ENCODE measurements at regions not wholly inside any gene's neighbourhood (a gene's known extent, or its start where the extent isn't known, plus 50 kb on each side); places are given as distances from the start of the nearest gene placed in this dataset.

DNA sequence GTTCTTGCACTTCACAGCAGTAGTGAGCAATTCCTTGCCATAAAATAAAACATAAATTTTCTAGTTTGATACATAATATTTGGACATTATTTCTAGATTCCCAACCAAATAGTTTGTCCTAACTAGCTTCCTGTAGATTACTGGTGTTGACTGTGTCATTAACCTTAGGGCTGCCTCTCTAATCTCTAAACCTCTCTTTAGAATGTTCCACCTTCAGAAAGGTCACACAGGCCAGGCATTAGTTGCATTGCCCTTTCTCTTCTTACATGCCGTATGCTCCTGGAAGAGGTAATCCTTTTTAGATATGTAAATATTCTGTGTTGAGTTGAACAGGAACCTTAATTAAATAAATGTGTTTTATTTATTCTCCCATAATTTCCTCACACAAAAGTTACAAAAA lies 904.9 kb upstream of the CNTN5 start:
- ChIA-PET POLR2A (ENCODE audit: unreplicated experiment) (no interaction called here), CTCF (no interaction called here)
- Histone ChIP-seq H3K36me3 (ENCODE audit: low read depth) (no peaks in the 10 kb centered on the region), H3K27me3 (ENCODE audit: insufficient read depth, low read depth) (no peaks in the 10 kb centered on the region), H3K4me1 (replicated peaks; ENCODE audit: insufficient read depth) (no peaks in the 10 kb centered on the region), H3K4me2 (no peak overlapping the region), H4K20me1 (ENCODE audit: insufficient read depth) (no peaks in the 10 kb centered on the region), H2AFZ (no peak overlapping the region), H3K79me2 (ENCODE audit: low read depth) (no peaks in the 10 kb centered on the region), H3K9me2 (ENCODE audit: insufficient read depth) (no peaks in the 10 kb centered on the region), H3K9me3 (ENCODE audit: insufficient read depth, low read depth) (no peaks in the 10 kb centered on the region), H3K4me3 (no peak overlapping the region), H3F3A (ENCODE audit: insufficient read depth, low read depth) (no peaks in the 10 kb centered on the region), H3K27ac (no peak overlapping the region)
- no TSS peak for BruUV-seq (replicated peaks)
- intact Hi-C loops (cut with micrococcal nuclease; ENCODE audit: unreplicated experiment): no loop called here
- TF ChIP-seq, protein P1, sequence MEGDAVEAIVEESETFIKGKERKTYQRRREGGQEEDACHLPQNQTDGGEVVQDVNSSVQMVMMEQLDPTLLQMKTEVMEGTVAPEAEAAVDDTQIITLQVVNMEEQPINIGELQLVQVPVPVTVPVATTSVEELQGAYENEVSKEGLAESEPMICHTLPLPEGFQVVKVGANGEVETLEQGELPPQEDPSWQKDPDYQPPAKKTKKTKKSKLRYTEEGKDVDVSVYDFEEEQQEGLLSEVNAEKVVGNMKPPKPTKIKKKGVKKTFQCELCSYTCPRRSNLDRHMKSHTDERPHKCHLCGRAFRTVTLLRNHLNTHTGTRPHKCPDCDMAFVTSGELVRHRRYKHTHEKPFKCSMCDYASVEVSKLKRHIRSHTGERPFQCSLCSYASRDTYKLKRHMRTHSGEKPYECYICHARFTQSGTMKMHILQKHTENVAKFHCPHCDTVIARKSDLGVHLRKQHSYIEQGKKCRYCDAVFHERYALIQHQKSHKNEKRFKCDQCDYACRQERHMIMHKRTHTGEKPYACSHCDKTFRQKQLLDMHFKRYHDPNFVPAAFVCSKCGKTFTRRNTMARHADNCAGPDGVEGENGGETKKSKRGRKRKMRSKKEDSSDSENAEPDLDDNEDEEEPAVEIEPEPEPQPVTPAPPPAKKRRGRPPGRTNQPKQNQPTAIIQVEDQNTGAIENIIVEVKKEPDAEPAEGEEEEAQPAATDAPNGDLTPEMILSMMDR (conservative IDR thresholded peaks at IDR 0.05): no peak
- TF ChIP-seq EZH2 (IDR thresholded peaks at IDR 0.05; ENCODE audit: low read depth): no peak
- DNase-seq: no peak

DNA sequence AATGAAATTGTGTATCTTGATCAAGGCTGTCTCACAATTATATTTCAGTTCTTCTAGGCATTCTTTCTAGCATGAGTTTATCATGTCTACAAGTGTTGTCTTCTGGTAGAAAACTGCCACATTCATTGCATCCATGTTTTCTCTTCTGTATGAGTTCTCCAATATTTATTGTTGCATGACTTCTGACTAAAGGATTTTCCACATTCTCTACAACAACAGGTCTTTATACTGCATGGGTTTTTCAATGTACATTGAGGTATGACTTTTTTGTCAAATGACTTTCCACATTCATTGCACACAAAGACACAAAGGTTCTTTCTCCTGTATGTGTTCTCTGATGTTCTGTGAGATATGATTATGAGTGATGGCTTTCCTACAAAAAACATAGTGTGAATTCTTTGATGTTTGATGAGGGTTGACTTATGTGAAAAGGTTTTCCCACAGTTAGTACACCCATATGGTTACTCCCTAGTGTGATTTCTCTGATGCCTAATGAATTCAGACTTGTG lies 890.6 kb upstream of the CNTN5 start:
- no peaks in the 10 kb centered on the region for H3K4me1 ChIP-seq (replicated peaks; ENCODE audit: insufficient read depth)
- intact Hi-C loops (cut with micrococcal nuclease; ENCODE audit: unreplicated experiment): no loop called here
- DNase-seq: no peak
- no peak overlapping the region for H3K4me3 ChIP-seq
- no peaks in the 10 kb centered on the region for H3K9me2 ChIP-seq (ENCODE audit: insufficient read depth)
- no peaks in the 10 kb centered on the region for H3F3A ChIP-seq (ENCODE audit: insufficient read depth, low read depth)
- no peaks in the 10 kb centered on the region for H3K27me3 ChIP-seq (ENCODE audit: insufficient read depth, low read depth)
- CTCF ChIA-PET: no interaction called here
- no peaks in the 10 kb centered on the region for H3K9me3 ChIP-seq (ENCODE audit: insufficient read depth, low read depth)
- POLR2A ChIA-PET (ENCODE audit: unreplicated experiment): no interaction called here
- BruUV-seq (replicated peaks): no TSS peak
- no peaks in the 10 kb centered on the region for H3K79me2 ChIP-seq (ENCODE audit: low read depth)
- no peak overlapping the region for H3K27ac ChIP-seq
- no peaks in the 10 kb centered on the region for H3K36me3 ChIP-seq (ENCODE audit: low read depth)
- no peaks in the 10 kb centered on the region for H4K20me1 ChIP-seq (ENCODE audit: insufficient read depth)
- TF ChIP-seq EZH2 (IDR thresholded peaks at IDR 0.05; ENCODE audit: low read depth): no peak
- TF ChIP-seq, protein P1 (conservative IDR thresholded peaks at IDR 0.05): no peak
- H3K4me2 ChIP-seq: no peak overlapping the region
- no peak overlapping the region for H2AFZ ChIP-seq

DNA sequence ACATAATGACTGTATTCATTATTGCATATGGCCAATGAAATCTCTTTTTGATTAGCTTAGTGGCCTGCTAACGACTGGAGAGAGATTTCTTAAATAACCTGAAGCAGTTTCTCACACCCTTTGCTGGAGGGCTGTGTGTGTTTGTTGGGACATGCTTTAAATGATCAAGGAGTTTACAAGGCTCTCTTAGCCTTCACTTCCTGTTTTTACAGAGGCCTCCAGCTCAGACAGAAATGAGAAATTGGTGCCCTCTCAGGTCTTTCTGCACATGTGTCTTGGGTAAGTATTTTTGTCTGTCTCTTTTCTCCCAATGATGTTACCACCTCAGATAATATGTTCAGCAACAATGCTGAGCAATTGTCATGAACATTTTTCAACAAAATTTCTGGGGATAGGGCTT lies 884.4 kb upstream of the CNTN5 start:
- H3K9me2 ChIP-seq (ENCODE audit: insufficient read depth): no peaks in the 10 kb centered on the region
- DNase-seq: no peak
- no peaks in the 10 kb centered on the region for H3K79me2 ChIP-seq (ENCODE audit: low read depth)
- no peak overlapping the region for H3K4me3 ChIP-seq
- H3K36me3 ChIP-seq (ENCODE audit: low read depth): no peaks in the 10 kb centered on the region
- no peaks in the 10 kb centered on the region for H4K20me1 ChIP-seq (ENCODE audit: insufficient read depth)
- H2AFZ ChIP-seq: no peak overlapping the region
- no peaks in the 10 kb centered on the region for H3F3A ChIP-seq (ENCODE audit: insufficient read depth, low read depth)
- ChIA-PET CTCF (no interaction called here), POLR2A (ENCODE audit: unreplicated experiment) (no interaction called here)
- no peak overlapping the region for H3K27ac ChIP-seq
- no peak overlapping the region for H3K4me2 ChIP-seq
- no peaks in the 10 kb centered on the region for H3K27me3 ChIP-seq (ENCODE audit: insufficient read depth, low read depth)
- no peaks in the 10 kb centered on the region for H3K4me1 ChIP-seq (replicated peaks; ENCODE audit: insufficient read depth)
- H3K9me3 ChIP-seq (ENCODE audit: insufficient read depth, low read depth): no peaks in the 10 kb centered on the region; the same call in 1 of the 2 replicates
- intact Hi-C loops (cut with micrococcal nuclease; ENCODE audit: unreplicated experiment): no loop called here
- TF ChIP-seq, protein P1 (conservative IDR thresholded peaks at IDR 0.05): no peak
- TF ChIP-seq EZH2 (IDR thresholded peaks at IDR 0.05; ENCODE audit: low read depth): no peak
- BruUV-seq (replicated peaks): no TSS peak

All from PC-9 (cell line).